Liver (tissue), 8 donors: ENCODE measurements at regions not wholly inside any gene's neighbourhood (a gene's known extent, or its start where the extent isn't known, plus 50 kb on each side); places are given as distances from the start of the nearest gene placed in this dataset.

ENCODE experiments used
- DNase-seq: peaks from one replicate; pipeline ENCODE4 v3.0.0-alpha.2; 2017; ENCODE audit warnings: low spot score
- H3K27ac ChIP-seq, 2 donors: one replicate each; pipeline ENCODE4 v1.7.0; 2013; ENCODE audit warnings: inconsistent platforms in 2 of 2, low read length in 2 of 2, control low read depth in 1 of 2, low read depth in 1 of 2, mild to moderate bottlenecking in 1 of 2
- H3K27me3 ChIP-seq, 4 donors: one replicate each; pipeline versions ENCODE4 v1.6.1 to v1.7.0; 2013; ENCODE audit warnings: low read length in 3 of 4, inconsistent platforms in 1 of 4, mild to moderate bottlenecking in 1 of 4, moderate library complexity in 1 of 4; ENCODE audit not compliant: control insufficient read depth in 4 of 4, insufficient read depth in 4 of 4
- H3K36me3 ChIP-seq, 4 donors: one replicate each; pipeline versions ENCODE4 v1.6.1 to v1.7.0; 2013; ENCODE audit warnings: low read length in 3 of 4, mild to moderate bottlenecking in 3 of 4, low read depth in 1 of 4, moderate library complexity in 1 of 4; ENCODE audit not compliant: control insufficient read depth in 4 of 4, insufficient read depth in 3 of 4
- H3K4me1 ChIP-seq, 4 donors: one replicate each; pipeline versions ENCODE4 v1.6.1 to v1.7.0; 2013; ENCODE audit warnings: low read length in 3 of 4, mild to moderate bottlenecking in 3 of 4, moderate library complexity in 1 of 4; ENCODE audit not compliant: control insufficient read depth in 4 of 4, insufficient read depth in 4 of 4
- H3K4me3 ChIP-seq, 3 donors: one replicate each; pipeline versions ENCODE4 v1.6.1 to v1.7.0; 2013; ENCODE audit warnings: low read length in 3 of 3, control low read depth in 1 of 3, low read depth in 1 of 3, mild to moderate bottlenecking in 1 of 3
- H3K9ac ChIP-seq, 2 donors: one replicate each; pipeline ENCODE4 v1.7.0; 2013; ENCODE audit warnings: low read length in 2 of 2, mild to moderate bottlenecking in 2 of 2, moderate library complexity in 2 of 2, control low read depth in 1 of 2, low read depth in 1 of 2
- H3K9me3 ChIP-seq, 4 donors: one replicate each; pipeline versions ENCODE4 v1.6.1 to v1.7.0; 2013; ENCODE audit warnings: low read length in 3 of 4; ENCODE audit not compliant: control insufficient read depth in 4 of 4
- EGR1 ChIP-seq, 2 donors: IDR thresholded peaks; 2 replicates each; pipeline ENCODE4 v1.6.1; 2016 to 2018; ENCODE audit warnings: antibody characterized with exemption in 2 of 2, low read depth in 2 of 2
- FOXA2 ChIP-seq: IDR thresholded peaks from 2 replicates; pipeline ENCODE4 v1.6.1; 2016; ENCODE audit warnings: antibody characterized with exemption
- GABPA ChIP-seq, 2 donors: IDR thresholded peaks in 1 of 2; conservative IDR thresholded peaks in 1 of 2; 2 replicates each; pipeline ENCODE4 v1.6.1; 2016; ENCODE audit warnings: antibody characterized with exemption in 2 of 2, mild to moderate bottlenecking in 1 of 2, moderate library complexity in 1 of 2
- HNF4A ChIP-seq, 2 donors: conservative IDR thresholded peaks; 2 replicates each; pipeline ENCODE4 v1.6.1; 2016; ENCODE audit warnings: antibody characterized with exemption in 2 of 2, mild to moderate bottlenecking in 2 of 2
- HNF4G ChIP-seq: IDR thresholded peaks from 2 replicates; pipeline ENCODE4 v1.6.1; 2016; ENCODE audit warnings: antibody characterized with exemption
- JUND ChIP-seq, 2 donors: IDR thresholded peaks; 2 replicates each; pipeline ENCODE4 v1.6.1; 2016; ENCODE audit warnings: antibody characterized with exemption in 2 of 2
- NR2F2 ChIP-seq: IDR thresholded peaks from 2 replicates; pipeline ENCODE4 v1.6.1; 2016; ENCODE audit warnings: antibody characterized with exemption
- RAD21 ChIP-seq, 2 donors: IDR thresholded peaks; 2 replicates each; pipeline ENCODE4 v1.6.1; 2016; ENCODE audit warnings: antibody characterized with exemption in 2 of 2, mild to moderate bottlenecking in 2 of 2
- TAF1 ChIP-seq: conservative IDR thresholded peaks from 2 replicates; pipeline ENCODE4 v1.6.1; 2016; ENCODE audit warnings: antibody characterized with exemption, mild to moderate bottlenecking
- YY1 ChIP-seq: IDR thresholded peaks from 2 replicates; pipeline ENCODE4 v1.6.1; 2016; ENCODE audit warnings: antibody characterized with exemption, mild to moderate bottlenecking
- WGBS: extraction: QIAGEN DNeasy Blood & Tissue Kit; methylation state at CpG from one replicate; pipeline ENCODE4 v1.1.7; 2013; 5-methylcytosine and 5-hydroxymethylcytosine counted together
- TF ChIP-seq, protein P1 (sequence below): fragments of 150-350 bp; IDR thresholded peaks from 2 replicates; pipeline ENCODE4 v1.5.1; 2017; ENCODE audit warnings: improper control_type of control experiment, low read depth, low read length; ENCODE audit not compliant: missing input control
- TF ChIP-seq, protein P2 (sequence below): IDR thresholded peaks from 2 replicates; pipeline ENCODE4 v1.6.1; 2016; ENCODE audit warnings: antibody characterized with exemption
- TF ChIP-seq, protein P3 (sequence below): IDR thresholded peaks from 2 replicates; pipeline ENCODE4 v1.6.1; 2016; ENCODE audit warnings: antibody characterized with exemption
- TF ChIP-seq, protein P4 (sequence below): IDR thresholded peaks from 2 replicates; pipeline ENCODE4 v1.6.1; 2016; ENCODE audit warnings: antibody characterized with exemption
- donor health status: healthy.
- donor health status: healthy.
- donor health status: healthy.
- donor health status: healthy.
- donor health status: healthy.

DNA sequence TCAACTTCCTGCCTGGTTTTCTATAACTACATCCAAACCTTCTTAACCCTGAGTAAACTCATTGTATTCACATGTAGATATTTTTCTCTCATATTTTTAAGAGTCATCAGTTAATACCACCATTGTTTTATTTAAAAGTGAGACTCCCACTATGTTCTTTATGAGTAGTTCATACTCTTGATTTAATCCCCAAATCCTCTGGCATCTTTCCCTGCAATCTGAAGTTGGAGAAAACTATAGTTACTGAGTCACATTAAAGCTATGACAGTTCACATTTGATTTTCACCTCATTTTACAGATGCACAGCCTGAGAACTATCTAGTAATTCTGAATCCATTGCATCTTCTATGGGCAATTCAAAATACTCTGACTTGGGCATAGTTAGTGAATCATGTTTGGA, 1358.7 kb upstream of the NRXN1 start (continued):
- TF ChIP-seq, protein P1, sequence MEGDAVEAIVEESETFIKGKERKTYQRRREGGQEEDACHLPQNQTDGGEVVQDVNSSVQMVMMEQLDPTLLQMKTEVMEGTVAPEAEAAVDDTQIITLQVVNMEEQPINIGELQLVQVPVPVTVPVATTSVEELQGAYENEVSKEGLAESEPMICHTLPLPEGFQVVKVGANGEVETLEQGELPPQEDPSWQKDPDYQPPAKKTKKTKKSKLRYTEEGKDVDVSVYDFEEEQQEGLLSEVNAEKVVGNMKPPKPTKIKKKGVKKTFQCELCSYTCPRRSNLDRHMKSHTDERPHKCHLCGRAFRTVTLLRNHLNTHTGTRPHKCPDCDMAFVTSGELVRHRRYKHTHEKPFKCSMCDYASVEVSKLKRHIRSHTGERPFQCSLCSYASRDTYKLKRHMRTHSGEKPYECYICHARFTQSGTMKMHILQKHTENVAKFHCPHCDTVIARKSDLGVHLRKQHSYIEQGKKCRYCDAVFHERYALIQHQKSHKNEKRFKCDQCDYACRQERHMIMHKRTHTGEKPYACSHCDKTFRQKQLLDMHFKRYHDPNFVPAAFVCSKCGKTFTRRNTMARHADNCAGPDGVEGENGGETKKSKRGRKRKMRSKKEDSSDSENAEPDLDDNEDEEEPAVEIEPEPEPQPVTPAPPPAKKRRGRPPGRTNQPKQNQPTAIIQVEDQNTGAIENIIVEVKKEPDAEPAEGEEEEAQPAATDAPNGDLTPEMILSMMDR, result no peak
- TF ChIP-seq HNF4A (conservative IDR thresholded peaks at IDR 0.05) (no peak), JUND (IDR thresholded peaks at IDR 0.05) (no peak), HNF4G (no peak), YY1 (no peak)
- TF ChIP-seq, protein P2, sequence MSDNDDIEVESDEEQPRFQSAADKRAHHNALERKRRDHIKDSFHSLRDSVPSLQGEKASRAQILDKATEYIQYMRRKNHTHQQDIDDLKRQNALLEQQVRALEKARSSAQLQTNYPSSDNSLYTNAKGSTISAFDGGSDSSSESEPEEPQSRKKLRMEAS, result no peak

DNA sequence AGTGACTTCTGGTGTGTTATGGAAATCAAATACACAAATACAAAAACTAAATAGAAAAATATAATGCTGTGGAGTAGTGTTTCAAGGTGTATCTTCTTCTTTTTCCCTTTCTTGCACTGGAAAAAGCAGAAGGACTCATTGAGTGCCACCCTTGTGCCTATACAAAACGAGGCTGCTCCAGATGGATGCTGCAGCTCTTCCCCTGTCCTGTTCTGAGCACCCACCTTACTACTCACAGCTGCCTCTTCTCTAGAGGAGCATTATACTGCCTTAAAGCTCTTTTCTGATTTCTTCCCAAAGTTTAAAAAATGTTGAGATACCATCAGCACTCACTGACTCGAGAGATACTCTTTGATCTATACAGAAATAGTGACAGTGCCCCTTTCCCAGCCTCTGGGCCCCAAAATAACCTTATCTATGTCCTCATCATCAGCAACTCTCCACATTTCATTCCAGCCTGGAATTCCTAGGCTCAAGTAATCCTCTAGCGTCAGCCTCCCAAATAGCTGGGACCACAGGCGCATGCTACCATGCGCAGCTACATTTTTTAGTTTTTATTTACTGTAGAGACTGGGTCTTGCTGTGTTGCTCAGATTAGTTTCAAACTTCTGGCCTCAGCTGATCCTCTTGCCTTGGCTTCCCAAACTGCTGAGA, 1356.1 kb upstream of the NRXN1 start:
- no peak overlapping the region for H3K4me3 ChIP-seq
- H3K9me3 ChIP-seq, result no peaks in the 10 kb centered on the region
- no peaks in the 10 kb centered on the region for H3K27me3 ChIP-seq
- H3K9ac ChIP-seq, result no peak overlapping the region
- WGBS, result 87% methylated on average over 5 of the region's 5 CpGs
- DNase-seq, result no peak
- no peak overlapping the region for H3K27ac ChIP-seq
- no peaks in the 10 kb centered on the region for H3K4me1 ChIP-seq
- no peaks in the 10 kb centered on the region for H3K36me3 ChIP-seq
- TF ChIP-seq, protein P1, result no peak

DNA sequence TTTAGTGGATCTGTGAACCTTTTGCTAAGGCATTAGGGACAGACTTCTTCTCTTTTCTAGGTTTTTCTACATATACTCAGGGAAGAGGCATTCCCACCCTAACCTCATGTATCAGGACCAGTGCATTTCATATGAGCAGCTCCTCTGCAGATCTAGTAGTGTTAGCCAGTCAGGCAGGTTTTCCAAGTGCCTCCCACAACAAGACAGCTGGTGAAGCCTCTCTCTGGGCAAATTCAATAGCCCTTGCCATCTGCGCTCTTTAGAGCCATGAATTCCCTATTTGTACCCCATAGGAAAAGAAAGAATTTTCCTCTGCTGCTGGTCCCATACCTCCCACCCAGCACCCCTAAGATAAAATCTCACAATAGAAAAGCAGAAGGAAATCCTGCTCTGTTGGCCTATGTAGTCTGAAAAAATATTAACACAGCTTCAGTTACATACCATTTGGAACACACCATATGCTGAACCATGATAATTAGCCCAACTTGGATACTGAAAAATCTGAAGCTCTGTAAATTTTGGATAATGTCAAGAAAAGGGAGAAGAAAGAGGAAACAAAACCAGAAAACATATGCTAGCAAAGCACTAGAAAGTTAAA, 1354.6 kb upstream of the NRXN1 start:
- WGBS, result 96% methylated on average over 1 of the region's 1 CpG

DNA sequence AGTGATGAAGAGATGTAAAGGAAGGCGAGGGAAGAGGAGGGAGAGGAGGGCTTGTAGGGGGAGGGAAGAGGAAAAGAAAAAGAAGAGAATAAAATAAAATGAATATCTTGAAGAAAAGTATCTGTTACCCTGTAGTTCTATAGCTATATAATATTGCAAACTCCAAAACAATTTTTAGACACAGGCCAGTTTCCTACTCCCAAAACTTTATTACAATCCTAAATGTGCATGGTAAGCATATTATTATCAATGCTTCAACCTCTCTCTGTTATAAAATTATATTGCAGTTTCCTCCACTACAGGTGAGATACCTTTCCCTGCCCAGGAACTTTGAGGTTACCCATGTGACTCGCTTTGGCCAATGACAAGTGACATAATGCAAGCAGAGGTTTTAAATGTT, 1351.6 kb upstream of the NRXN1 start:
- no peaks in the 10 kb centered on the region for H3K27me3 ChIP-seq
- DNase-seq, result no peak
- no peaks in the 10 kb centered on the region for H3K9me3 ChIP-seq
- no peaks in the 10 kb centered on the region for H3K4me1 ChIP-seq
- H3K36me3 ChIP-seq, result no peaks in the 10 kb centered on the region
- H3K4me3 ChIP-seq, result no peak overlapping the region
- H3K9ac ChIP-seq, result no peak overlapping the region
- WGBS, result 93% methylated on average over 2 of the region's 2 CpGs
- no peak overlapping the region for H3K27ac ChIP-seq
- TF ChIP-seq NR2F2 (no peak), FOXA2 (no peak), RAD21 (IDR thresholded peaks at IDR 0.05) (no peak), JUND (IDR thresholded peaks at IDR 0.05) (no peak), HNF4A (conservative IDR thresholded peaks at IDR 0.05) (no peak), TAF1 (no peak), GABPA (IDR thresholded peaks at IDR 0.05 in 1 of 2, conservative IDR thresholded peaks at IDR 0.05 in 1 of 2) (no peak), EGR1 (IDR thresholded peaks at IDR 0.05; ENCODE audit: low read depth in 2 of 2) (no peak), YY1 (no peak)
- TF ChIP-seq, protein P1, result no peak
- TF ChIP-seq, protein P3, sequence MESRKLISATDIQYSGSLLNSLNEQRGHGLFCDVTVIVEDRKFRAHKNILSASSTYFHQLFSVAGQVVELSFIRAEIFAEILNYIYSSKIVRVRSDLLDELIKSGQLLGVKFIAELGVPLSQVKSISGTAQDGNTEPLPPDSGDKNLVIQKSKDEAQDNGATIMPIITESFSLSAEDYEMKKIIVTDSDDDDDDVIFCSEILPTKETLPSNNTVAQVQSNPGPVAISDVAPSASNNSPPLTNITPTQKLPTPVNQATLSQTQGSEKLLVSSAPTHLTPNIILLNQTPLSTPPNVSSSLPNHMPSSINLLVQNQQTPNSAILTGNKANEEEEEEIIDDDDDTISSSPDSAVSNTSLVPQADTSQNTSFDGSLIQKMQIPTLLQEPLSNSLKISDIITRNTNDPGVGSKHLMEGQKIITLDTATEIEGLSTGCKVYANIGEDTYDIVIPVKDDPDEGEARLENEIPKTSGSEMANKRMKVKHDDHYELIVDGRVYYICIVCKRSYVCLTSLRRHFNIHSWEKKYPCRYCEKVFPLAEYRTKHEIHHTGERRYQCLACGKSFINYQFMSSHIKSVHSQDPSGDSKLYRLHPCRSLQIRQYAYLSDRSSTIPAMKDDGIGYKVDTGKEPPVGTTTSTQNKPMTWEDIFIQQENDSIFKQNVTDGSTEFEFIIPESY, result no peak
- TF ChIP-seq, protein P2, result no peak

More for the DNA sequence above, 1354.6 kb upstream of the NRXN1 start:
- no peak overlapping the region for H3K4me3 ChIP-seq
- no peak for DNase-seq
- H3K4me1 ChIP-seq, result no peaks in the 10 kb centered on the region
- H3K27ac ChIP-seq, result no peak overlapping the region
- no peaks in the 10 kb centered on the region for H3K9me3 ChIP-seq
- H3K27me3 ChIP-seq, result no peaks in the 10 kb centered on the region
- H3K36me3 ChIP-seq, result no peaks in the 10 kb centered on the region
- no peak for TF ChIP-seq YY1
- TF ChIP-seq EGR1 (IDR thresholded peaks at IDR 0.05; ENCODE audit: low read depth in 2 of 2), result no peak
- no peak for TF ChIP-seq TAF1
- TF ChIP-seq, protein P4, sequence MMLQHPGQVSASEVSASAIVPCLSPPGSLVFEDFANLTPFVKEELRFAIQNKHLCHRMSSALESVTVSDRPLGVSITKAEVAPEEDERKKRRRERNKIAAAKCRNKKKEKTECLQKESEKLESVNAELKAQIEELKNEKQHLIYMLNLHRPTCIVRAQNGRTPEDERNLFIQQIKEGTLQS, result no peak
- no peak for TF ChIP-seq HNF4A (conservative IDR thresholded peaks at IDR 0.05)
- H3K9ac ChIP-seq, result no peak overlapping the region
